BE2C (cell line): ENCODE measurements at regions not wholly inside any gene's neighbourhood (a gene's known extent, or its start where the extent isn't known, plus 50 kb on each side); places are given as distances from the start of the nearest gene placed in this dataset.

Experiments used
- DNase-seq: peaks from one replicate; pipeline ENCODE4 v3.0.0-alpha.2; 2020
- H3K27me3 ChIP-seq: fragments of 250-450 bp; sonication (Bioruptor Pico); 2 replicates; pipeline ENCODE4 v1.5.1; 2020; ENCODE audit warnings: mild to moderate bottlenecking
- H3K36me3 ChIP-seq: fragments of 250-450 bp; sonication (Bioruptor Pico); 2 replicates; pipeline ENCODE4 v1.5.1; 2020; ENCODE audit warnings: mild to moderate bottlenecking
- H3K4me1 ChIP-seq: fragments of 250-450 bp; sonication (Bioruptor Pico); 2 replicates; pipeline ENCODE4 v1.5.1; 2020
- H3K4me3 ChIP-seq: 2 replicates; pipeline ENCODE4 v1.5.1; 2011; ENCODE audit warnings: low read depth, low read length
- H3K9me3 ChIP-seq: fragments of 250-450 bp; sonication (Bioruptor Pico); 2 replicates; pipeline ENCODE4 v1.5.1; 2020
- TF ChIP-seq, protein P1 (sequence below): IDR thresholded peaks from 2 replicates; pipeline ENCODE4 v1.5.1; 2012; ENCODE audit warnings: mild to moderate bottlenecking, low read depth, low read length

DNA sequence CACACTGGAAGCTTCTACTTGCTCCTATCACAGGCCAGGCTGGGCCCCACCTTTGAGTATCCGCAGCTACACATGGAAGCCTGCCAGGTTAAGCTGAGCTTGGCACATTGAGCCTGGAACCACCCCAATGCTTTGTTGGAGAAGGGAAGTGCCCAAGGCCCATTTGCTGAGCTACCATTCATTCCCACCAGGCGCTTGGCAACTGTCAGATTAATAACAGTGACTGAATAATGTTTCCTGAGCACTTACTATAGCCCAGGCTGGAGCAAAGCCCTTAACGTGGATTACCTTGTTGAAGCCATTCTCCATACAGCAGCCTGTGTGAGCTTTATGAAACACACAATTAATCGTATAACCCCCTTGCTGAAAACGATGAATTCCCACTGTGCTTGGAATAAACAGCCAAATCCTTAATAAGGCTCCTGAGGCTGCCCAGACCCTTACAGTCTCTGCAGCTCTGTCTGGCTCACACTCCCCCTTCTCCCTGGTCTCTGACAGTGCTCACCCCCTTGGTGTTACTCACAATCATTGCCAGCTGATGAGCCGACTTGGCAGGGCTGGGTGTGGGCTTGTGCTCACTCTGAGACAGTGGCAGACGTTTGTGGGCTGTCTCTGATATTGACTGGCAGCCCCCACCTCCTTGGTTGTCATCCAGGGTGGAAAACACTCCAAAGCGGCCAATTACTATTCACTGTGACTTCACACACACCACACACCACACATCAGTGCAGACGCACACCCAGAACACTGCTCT lies 357.1 kb downstream of the MAFB start:
- TF ChIP-seq, protein P1, sequence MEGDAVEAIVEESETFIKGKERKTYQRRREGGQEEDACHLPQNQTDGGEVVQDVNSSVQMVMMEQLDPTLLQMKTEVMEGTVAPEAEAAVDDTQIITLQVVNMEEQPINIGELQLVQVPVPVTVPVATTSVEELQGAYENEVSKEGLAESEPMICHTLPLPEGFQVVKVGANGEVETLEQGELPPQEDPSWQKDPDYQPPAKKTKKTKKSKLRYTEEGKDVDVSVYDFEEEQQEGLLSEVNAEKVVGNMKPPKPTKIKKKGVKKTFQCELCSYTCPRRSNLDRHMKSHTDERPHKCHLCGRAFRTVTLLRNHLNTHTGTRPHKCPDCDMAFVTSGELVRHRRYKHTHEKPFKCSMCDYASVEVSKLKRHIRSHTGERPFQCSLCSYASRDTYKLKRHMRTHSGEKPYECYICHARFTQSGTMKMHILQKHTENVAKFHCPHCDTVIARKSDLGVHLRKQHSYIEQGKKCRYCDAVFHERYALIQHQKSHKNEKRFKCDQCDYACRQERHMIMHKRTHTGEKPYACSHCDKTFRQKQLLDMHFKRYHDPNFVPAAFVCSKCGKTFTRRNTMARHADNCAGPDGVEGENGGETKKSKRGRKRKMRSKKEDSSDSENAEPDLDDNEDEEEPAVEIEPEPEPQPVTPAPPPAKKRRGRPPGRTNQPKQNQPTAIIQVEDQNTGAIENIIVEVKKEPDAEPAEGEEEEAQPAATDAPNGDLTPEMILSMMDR, result no peak
- no peak for DNase-seq
- no peaks in the 10 kb centered on the region for H3K36me3 ChIP-seq
- no peaks in the 10 kb centered on the region for H3K27me3 ChIP-seq
- no peaks in the 10 kb centered on the region for H3K9me3 ChIP-seq
- H3K4me3 ChIP-seq, result no peak overlapping the region
- no peaks in the 10 kb centered on the region for H3K4me1 ChIP-seq

DNA sequence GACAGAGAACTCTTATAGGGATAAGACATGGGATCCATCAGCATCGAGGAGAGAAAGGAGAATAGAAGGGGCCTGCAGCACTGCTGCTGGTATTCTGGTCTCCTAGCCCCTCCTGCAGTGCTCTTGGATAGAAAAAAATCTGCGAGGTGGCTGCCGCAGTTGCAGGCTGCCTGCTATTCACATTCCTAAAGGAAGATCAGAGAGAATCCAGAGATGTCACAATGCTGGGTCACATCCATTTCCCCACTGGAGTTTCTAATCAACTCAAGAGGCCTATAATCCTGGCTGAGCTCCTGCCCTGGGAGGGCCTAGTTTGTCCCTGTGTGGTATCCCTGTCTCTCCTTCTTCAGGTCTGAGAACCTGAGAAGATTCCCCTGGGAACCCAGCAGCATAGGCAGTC lies 357.8 kb downstream of the MAFB start:
- TF ChIP-seq, protein P1, result no peak
- no peaks in the 10 kb centered on the region for H3K27me3 ChIP-seq
- no peaks in the 10 kb centered on the region for H3K9me3 ChIP-seq
- H3K4me1 ChIP-seq, result no peaks in the 10 kb centered on the region
- H3K4me3 ChIP-seq, result no peak overlapping the region
- DNase-seq, result no peak
- no peaks in the 10 kb centered on the region for H3K36me3 ChIP-seq

DNA sequence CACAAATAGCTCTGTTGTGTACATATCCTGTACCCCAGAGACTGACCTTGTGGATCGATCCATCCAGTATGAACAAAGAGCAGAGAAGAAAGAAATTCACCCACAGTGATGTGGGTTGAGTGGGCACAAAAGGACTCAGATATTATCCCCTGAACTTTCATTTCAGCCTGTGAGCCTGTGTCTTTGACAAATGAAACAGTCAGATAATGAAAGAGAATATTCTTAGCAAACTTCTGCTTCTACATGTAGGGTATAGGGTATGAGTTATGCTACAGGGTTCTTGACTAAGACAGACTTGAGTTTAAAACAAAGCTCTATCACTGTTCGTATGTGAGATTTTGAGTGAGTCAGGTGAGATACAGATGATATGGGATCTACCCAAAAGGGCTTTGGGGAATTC lies 359.7 kb downstream of the MAFB start:
- TF ChIP-seq, protein P1, result no peak
- H3K4me3 ChIP-seq, result no peak overlapping the region
- no peaks in the 10 kb centered on the region for H3K9me3 ChIP-seq
- no peaks in the 10 kb centered on the region for H3K4me1 ChIP-seq
- DNase-seq, result no peak
- no peaks in the 10 kb centered on the region for H3K36me3 ChIP-seq
- H3K27me3 ChIP-seq, result no peaks in the 10 kb centered on the region

DNA sequence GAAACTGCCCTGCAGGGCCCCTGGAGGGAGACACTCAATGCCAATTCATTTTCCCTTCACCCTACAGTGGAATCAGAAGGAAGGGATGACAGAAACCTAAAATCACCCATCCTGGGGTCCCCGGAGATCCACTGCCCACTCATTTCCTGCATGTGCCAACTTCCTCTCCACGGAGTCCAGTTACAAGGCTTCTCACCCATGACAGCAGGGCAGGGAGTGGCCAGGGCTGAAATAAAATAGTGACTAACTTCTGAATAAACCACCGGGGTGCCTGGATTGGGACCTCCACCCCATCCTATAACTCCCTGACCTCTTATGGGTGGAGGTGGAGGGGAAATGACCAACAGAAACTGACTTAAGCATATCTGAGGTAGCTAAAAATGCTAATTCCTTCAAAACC lies 362.3 kb downstream of the MAFB start:
- Histone ChIP-seq H3K27me3 (no peaks in the 10 kb centered on the region), H3K36me3 (no peaks in the 10 kb centered on the region), H3K4me1 (no peaks in the 10 kb centered on the region), H3K4me3 (no peak overlapping the region), H3K9me3 (no peaks in the 10 kb centered on the region)
- TF ChIP-seq, protein P1, result no peak
- no peak for DNase-seq

DNA sequence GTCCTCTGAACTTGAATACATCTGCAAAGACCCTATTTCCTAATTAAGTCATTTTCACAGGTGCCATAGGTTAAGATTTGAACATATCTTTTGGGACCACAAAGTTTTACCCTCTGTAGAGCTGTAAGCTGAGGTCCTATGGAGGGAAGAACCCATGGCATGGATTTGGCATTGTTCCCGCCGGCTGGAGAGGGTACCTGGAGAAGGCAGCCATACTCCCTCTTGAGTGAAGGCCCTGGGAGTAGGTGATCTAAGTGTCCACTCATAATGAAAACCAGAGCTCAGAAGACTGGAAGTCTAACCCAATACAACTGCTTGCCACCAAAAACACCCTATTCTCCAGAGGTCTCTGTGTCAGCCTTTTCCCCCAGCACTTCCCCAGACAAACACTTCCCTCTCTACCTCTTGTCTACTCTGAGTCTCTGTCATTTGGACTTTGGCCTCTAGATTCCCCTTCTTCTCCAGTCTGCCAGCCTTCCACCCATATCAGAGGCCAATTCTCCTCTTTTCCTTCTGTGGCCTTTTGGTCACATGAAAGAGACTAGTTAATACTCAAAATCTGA lies 363.9 kb downstream of the MAFB start:
- Histone ChIP-seq H3K4me3 (no peak overlapping the region), H3K4me1 (no peaks in the 10 kb centered on the region), H3K36me3 (no peaks in the 10 kb centered on the region), H3K9me3 (no peaks in the 10 kb centered on the region), H3K27me3 (no peaks in the 10 kb centered on the region)
- DNase-seq, result no peak
- TF ChIP-seq, protein P1, result no peak

DNA sequence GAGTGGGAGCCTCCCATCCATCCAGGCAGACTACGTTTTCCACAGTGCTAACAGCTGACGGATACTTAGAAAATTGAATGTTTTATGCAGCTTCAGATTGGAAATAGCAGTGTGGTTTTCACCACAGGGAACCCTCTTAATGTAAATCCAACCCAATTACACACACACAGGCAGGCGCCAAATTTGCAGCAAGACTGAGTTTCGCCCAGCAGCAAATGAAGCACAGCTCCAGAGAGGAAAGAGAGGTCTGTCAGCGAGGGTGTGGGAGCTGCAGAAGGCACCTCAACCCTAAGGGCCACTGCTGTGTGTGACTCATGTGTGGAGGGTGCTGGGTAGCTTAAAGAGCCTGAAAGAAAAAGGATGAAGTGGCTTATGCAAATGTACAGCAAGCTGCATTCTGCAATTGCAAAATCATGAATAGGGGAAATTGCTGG lies 365.7 kb downstream of the MAFB start:
- TF ChIP-seq, protein P1, result no peak
- H3K27me3 ChIP-seq, result no peaks in the 10 kb centered on the region
- no peaks in the 10 kb centered on the region for H3K36me3 ChIP-seq
- no peaks in the 10 kb centered on the region for H3K4me1 ChIP-seq
- no peak overlapping the region for H3K4me3 ChIP-seq
- DNase-seq, result no peak
- H3K9me3 ChIP-seq, result no peaks in the 10 kb centered on the region
